GM20000 (cell line): ENCODE measurements at regions not wholly inside any gene's neighbourhood (a gene's known extent, or its start where the extent isn't known, plus 50 kb on each side); places are given as distances from the start of the nearest gene placed in this dataset.

ENCODE experiments used
- DNase-seq: peaks from one replicate; pipeline ENCODE4 v3.0.0; 2012; ENCODE audit warnings: low spot score
- CTCF ChIP-seq: IDR thresholded peaks from 2 replicates; pipeline ENCODE4 v1.5.1; 2012; ENCODE audit warnings: mild to moderate bottlenecking, control low read depth; ENCODE audit errors: extremely low read depth, missing control alignments

GRCh38 chr2:109695290-109695689 is 81.1 kb downstream of the SOWAHC start:
- DNase-seq, result no peak
- no peak for TF ChIP-seq CTCF

GRCh38 chr2:109699646-109700045 is 85.5 kb downstream of the SOWAHC start:
- DNase-seq, result no peak
- TF ChIP-seq CTCF, result no peak

GRCh38 chr2:109700680-109701274 is 86.6 kb downstream of the SOWAHC start:
- no peak for TF ChIP-seq CTCF
- DNase-seq, result no peak

- no peak for DNase-seq
- TF ChIP-seq CTCF, result no peak
These were observed 87.2 kb downstream of the SOWAHC start for GRCh38 chr2:109701362-109701761.

GRCh38 chr2:109702250-109702985 is 88.3 kb downstream of the SOWAHC start:
- DNase-seq, result no peak
- TF ChIP-seq CTCF, result no peak

GRCh38 chr2:109703077-109703476 is 88.9 kb downstream of the SOWAHC start:
- TF ChIP-seq CTCF, result no peak

GRCh38 chr2:109703798-109704197 is 89.6 kb downstream of the SOWAHC start:
- no peak for TF ChIP-seq CTCF

More at GRCh38 chr2:109703077-109703476, 88.9 kb downstream of the SOWAHC start:
- DNase-seq, result no peak

More at GRCh38 chr2:109703798-109704197, 89.6 kb downstream of the SOWAHC start:
- no peak for DNase-seq
